Ovary (tissue), 3 donors: ENCODE measurements at regions not wholly inside any gene's neighbourhood (a gene's known extent, or its start where the extent isn't known, plus 50 kb on each side); places are given as distances from the start of the nearest gene placed in this dataset.

ENCODE experiments used
- CTCF ChIP-seq, 3 donors: fragments of 450-650 bp in 2 of 3; fragments of 200-600 bp in 1 of 3; IDR thresholded peaks; one replicate each; pipeline versions ENCODE4 v1.5.1 to v1.8.0; 2016 to 2022; ENCODE audit warnings: antibody characterized with exemption in 3 of 3, mild to moderate bottlenecking in 1 of 3
- EP300 ChIP-seq: sonication (generic); formaldehyde crosslinking; IDR thresholded peaks from one replicate; pipeline ENCODE4 v1.6.1; 2017; ENCODE audit warnings: antibody characterized with exemption
- donor health status: DM: no; HTN: no; CAD: no.

- TF ChIP-seq CTCF (IDR thresholded peaks at IDR 0.05) (no peak), EP300 (no peak)
Observed at GRCh38 chr5:56467176-56467717, 234.1 kb upstream of the ANKRD55 start.
